ENCODE measurements at regions not wholly inside any gene's neighbourhood (a gene's known extent, or its start where the extent isn't known, plus 50 kb on each side); places are given as distances from the start of the nearest gene placed in this dataset.

DNA sequence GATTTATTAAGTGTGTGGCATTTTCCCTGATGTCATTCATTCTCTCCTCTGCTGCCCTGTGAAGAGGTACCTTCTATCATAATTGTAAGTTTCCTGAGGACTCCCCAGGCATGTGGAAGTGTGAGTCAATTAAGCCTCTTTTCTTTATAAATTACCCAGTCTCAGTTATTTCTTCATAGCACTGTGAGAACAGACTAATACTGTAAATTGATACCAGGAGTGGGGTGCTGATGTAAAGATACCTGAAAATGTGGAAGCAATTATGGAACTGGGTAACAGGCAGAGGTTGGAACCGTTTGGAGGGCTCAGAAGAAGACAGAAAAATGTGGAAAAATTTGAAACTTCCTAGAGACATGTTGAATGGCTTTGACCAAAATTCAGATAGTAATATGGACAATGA is 711.8 kb upstream of the GRM3 start:
- DNase-seq (ENCODE audit: low read depth) = no peak
- H3K4me3 ChIP-seq (ENCODE audit: low read depth, low read length) = no peak overlapping the region
- TF ChIP-seq, protein P1, sequence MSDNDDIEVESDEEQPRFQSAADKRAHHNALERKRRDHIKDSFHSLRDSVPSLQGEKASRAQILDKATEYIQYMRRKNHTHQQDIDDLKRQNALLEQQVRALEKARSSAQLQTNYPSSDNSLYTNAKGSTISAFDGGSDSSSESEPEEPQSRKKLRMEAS (IDR thresholded peaks at IDR 0.05; ENCODE audit: low read depth, low read length) = no peak
- TF ChIP-seq, protein P2, sequence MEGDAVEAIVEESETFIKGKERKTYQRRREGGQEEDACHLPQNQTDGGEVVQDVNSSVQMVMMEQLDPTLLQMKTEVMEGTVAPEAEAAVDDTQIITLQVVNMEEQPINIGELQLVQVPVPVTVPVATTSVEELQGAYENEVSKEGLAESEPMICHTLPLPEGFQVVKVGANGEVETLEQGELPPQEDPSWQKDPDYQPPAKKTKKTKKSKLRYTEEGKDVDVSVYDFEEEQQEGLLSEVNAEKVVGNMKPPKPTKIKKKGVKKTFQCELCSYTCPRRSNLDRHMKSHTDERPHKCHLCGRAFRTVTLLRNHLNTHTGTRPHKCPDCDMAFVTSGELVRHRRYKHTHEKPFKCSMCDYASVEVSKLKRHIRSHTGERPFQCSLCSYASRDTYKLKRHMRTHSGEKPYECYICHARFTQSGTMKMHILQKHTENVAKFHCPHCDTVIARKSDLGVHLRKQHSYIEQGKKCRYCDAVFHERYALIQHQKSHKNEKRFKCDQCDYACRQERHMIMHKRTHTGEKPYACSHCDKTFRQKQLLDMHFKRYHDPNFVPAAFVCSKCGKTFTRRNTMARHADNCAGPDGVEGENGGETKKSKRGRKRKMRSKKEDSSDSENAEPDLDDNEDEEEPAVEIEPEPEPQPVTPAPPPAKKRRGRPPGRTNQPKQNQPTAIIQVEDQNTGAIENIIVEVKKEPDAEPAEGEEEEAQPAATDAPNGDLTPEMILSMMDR (IDR thresholded peaks at IDR 0.05; ENCODE audit: low read depth, low read length) = no peak
- TF ChIP-seq POLR2A (IDR thresholded peaks at IDR 0.05; ENCODE audit: extremely low read depth, insufficient read length) = no peak

DNA sequence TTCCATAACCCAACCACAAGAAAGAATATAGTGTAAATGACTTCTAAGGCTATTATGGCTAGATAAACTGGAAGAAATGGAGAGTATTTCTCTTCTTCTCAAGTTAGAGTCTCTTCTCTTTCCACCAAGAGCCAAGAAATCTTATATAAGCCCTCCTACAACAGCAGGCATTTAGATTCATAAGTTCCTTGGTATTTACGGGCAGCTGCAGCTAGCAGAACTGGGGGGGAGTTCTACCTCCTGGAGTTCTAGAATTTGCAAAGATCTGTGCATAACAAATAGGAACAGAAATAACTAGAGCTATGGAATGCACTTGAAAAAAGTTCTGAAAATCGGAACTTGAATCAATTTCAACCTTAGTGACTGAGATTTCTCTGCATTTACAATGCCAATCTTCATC is 715.2 kb upstream of the GRM3 start:
- no peak overlapping the region for H3K4me3 ChIP-seq (ENCODE audit: low read depth, low read length)
- TF ChIP-seq MYC (IDR thresholded peaks at IDR 0.05; ENCODE audit: low read depth, low read length) = no peak
- DNase-seq (ENCODE audit: low read depth) = no peak

DNA sequence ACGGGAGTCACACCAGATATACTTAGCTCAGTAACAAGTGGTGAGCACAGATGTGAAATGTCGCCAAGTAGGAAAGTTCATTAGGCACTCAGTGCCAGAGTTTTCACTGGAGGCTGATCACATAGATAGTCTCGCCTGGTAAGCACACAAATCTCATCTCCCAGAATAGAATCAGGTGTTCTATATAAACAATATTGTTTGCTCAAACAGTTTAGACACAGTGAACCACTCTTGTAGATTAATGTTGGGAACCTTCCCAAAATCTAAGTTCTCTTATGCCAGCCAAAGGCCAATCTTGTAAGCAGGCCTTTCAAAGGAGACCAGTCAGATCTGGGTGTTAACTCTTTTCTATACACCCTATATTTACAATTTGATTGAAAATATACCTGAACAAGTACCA is 716.5 kb upstream of the GRM3 start:
- TF ChIP-seq, protein P1 (IDR thresholded peaks at IDR 0.05; ENCODE audit: low read depth, low read length) = no peak
- TF ChIP-seq MYC (IDR thresholded peaks at IDR 0.05; ENCODE audit: low read depth, low read length) (no peak), POLR2A (IDR thresholded peaks at IDR 0.05; ENCODE audit: extremely low read depth, insufficient read length) (no peak)
- no peak for DNase-seq (ENCODE audit: low read depth)
- no peak overlapping the region for H3K4me3 ChIP-seq (ENCODE audit: low read depth, low read length)

DNA sequence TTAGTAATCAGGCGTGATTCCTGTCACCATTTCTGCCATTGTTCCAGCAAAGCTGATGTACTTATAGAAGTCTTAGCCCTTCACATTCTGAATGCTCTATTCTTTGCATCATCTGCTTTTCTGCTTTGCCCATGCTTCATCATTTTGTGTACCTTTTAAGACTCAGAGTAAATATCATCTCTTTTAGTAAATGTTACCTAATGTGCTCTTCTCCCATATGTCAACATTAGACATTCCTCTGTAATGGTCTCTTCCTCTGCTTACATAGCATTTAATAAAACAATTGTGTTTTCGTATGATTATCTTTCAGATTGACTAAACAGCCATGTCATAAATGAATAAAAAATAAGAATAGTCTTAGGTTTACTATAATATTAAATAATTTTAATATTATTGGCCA is 719.6 kb upstream of the GRM3 start:
- TF ChIP-seq, protein P1 (IDR thresholded peaks at IDR 0.05; ENCODE audit: low read depth, low read length) = no peak
- no peak for TF ChIP-seq MYC (IDR thresholded peaks at IDR 0.05; ENCODE audit: low read depth, low read length)
- TF ChIP-seq, protein P2 (IDR thresholded peaks at IDR 0.05; ENCODE audit: low read depth, low read length) = no peak
- no peak for TF ChIP-seq POLR2A (IDR thresholded peaks at IDR 0.05; ENCODE audit: extremely low read depth, insufficient read length)
- no peak for DNase-seq (ENCODE audit: low read depth)
- no peak overlapping the region for H3K4me3 ChIP-seq (ENCODE audit: low read depth, low read length)

DNA sequence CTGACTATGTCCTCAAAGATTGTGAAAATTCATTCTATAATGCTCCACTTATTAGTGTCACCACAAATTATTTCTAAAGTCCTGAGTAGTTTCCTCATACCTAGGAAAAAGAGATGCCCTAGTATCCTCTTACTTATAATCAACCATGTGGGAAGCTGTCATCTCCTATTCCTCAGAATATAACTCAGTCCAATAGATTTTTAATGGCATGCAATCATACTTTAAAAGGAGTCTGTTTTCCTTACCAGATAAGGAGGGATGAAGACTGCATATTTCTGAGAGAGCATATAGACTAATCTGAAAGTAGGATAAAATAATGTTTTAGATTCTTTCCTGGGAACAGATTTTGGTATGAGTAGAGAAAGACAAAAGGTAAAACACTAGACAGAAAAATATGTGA is 727.7 kb upstream of the GRM3 start:
- TF ChIP-seq POLR2A (IDR thresholded peaks at IDR 0.05; ENCODE audit: extremely low read depth, insufficient read length) = no peak
- TF ChIP-seq, protein P2 (IDR thresholded peaks at IDR 0.05; ENCODE audit: low read depth, low read length) = no peak
- no peak overlapping the region for H3K4me3 ChIP-seq (ENCODE audit: low read depth, low read length)
- no peak for DNase-seq (ENCODE audit: low read depth)

DNA sequence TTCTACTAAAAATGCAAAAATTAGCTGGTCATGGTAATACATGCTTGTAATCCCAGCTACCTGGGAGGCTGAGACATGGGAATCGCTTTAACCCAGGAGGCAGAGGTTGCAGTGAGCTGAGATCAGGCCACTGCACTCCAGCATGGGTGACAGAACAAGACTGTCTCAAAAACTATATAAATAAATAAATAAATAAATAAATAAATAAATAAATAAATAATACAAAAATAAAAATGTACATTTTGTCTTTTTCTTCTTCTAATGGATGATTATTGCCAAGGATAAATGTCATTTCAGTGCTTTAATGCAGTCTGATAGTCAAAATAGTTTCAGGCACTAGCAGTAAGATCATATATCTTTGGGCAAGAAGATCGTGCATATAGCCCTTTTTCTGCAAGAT is 727.6 kb upstream of the SEMA3D start:
- no peak overlapping the region for H3K4me3 ChIP-seq (ENCODE audit: low read depth, low read length)
- TF ChIP-seq MYC (IDR thresholded peaks at IDR 0.05; ENCODE audit: low read depth, low read length) = no peak
- TF ChIP-seq POLR2A (IDR thresholded peaks at IDR 0.05; ENCODE audit: extremely low read depth, insufficient read length) = no peak
- TF ChIP-seq, protein P1 (IDR thresholded peaks at IDR 0.05; ENCODE audit: low read depth, low read length) = no peak
- TF ChIP-seq, protein P2 (IDR thresholded peaks at IDR 0.05; ENCODE audit: low read depth, low read length) = no peak
- no peak for DNase-seq (ENCODE audit: low read depth)

DNA sequence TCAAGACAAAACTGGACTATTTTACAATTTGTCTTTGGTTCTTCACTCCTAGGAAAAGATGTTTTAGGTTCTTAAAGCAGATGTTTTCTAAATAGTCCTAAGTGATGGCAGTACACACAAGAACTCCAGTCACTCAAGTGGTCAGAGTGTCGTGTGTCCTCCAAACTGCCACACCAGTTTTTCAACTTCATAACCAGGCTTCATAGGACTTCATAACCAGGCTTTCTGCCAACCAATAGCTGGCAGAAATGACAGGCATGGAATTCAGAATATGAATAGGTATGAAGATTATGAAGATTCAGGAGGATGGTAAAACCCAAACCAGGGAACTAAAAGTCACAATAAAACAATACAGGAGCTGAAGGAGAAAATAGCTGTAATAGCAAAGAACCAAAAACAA is 721.2 kb upstream of the SEMA3D start:
- DNase-seq (ENCODE audit: low read depth) = no peak
- TF ChIP-seq, protein P2 (IDR thresholded peaks at IDR 0.05; ENCODE audit: low read depth, low read length) = no peak
- no peak for TF ChIP-seq MYC (IDR thresholded peaks at IDR 0.05; ENCODE audit: low read depth, low read length)
- TF ChIP-seq, protein P1 (IDR thresholded peaks at IDR 0.05; ENCODE audit: low read depth, low read length) = no peak
- TF ChIP-seq POLR2A (IDR thresholded peaks at IDR 0.05; ENCODE audit: extremely low read depth, insufficient read length) = no peak
- H3K4me3 ChIP-seq (ENCODE audit: low read depth, low read length) = no peak overlapping the region

All from NB4 (cell line).